Esophagus muscularis mucosa (tissue), 3 donors: ENCODE measurements at regions not wholly inside any gene's neighbourhood (a gene's known extent, or its start where the extent isn't known, plus 50 kb on each side); places are given as distances from the start of the nearest gene placed in this dataset.

Source experiments
- CTCF ChIP-seq, 3 experiments: fragments of 200-600 bp in 2 of 3; fragments of 450-650 bp in 1 of 3; sonication (generic) in 2 of 3; IDR thresholded peaks; one replicate each; pipeline ENCODE4 v1.5.1; 2017 to 2019; ENCODE audit warnings: antibody characterized with exemption in 3 of 3, mild to moderate bottlenecking in 2 of 3, moderate library complexity in 1 of 3
- POLR2A ChIP-seq: fragments of 450-650 bp; IDR thresholded peaks from one replicate; pipeline ENCODE4 v1.6.1; 2017; ENCODE audit warnings: antibody characterized with exemption, moderate library complexity, mild to moderate bottlenecking, low read depth

GRCh38 chr6:86859513-86859912 is 77.8 kb upstream of the HTR1E start:
- no peak for TF ChIP-seq POLR2A
- no peak for TF ChIP-seq CTCF (IDR thresholded peaks at IDR 0.05)
